NOMO-1 treated with dmso at 0.1 percent for 144 hours (cell line): ENCODE measurements at regions not wholly inside any gene's neighbourhood (a gene's known extent, or its start where the extent isn't known, plus 50 kb on each side); places are given as distances from the start of the nearest gene placed in this dataset.

Experiments
- DNase-seq: peaks from one replicate; lab custom pipeline; 2025; ENCODE audit not compliant: unreplicated experiment; lab: John Stamatoyannopoulos, UW

DNA sequence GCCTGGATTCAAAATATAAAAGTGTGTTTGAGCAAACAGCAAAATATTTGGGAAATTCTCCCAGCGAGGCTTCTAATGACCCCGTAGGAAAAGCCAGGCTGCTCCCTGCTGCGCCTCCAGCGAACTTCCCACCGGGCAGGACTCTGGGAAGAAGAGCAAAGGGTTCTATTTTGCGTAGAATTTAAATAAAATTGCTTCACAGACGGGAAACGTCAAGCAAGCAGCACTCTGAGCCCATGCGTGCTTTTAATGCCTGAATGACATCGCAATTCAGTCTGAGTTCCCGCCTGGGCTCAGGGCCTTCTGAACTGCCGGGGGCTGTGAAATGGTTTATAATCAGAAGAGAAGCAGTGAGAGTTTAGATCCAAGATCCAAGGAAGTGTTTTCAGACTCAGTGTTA is 775.1 kb downstream of the BRD1 start:
- DNase-seq = no peak

DNA sequence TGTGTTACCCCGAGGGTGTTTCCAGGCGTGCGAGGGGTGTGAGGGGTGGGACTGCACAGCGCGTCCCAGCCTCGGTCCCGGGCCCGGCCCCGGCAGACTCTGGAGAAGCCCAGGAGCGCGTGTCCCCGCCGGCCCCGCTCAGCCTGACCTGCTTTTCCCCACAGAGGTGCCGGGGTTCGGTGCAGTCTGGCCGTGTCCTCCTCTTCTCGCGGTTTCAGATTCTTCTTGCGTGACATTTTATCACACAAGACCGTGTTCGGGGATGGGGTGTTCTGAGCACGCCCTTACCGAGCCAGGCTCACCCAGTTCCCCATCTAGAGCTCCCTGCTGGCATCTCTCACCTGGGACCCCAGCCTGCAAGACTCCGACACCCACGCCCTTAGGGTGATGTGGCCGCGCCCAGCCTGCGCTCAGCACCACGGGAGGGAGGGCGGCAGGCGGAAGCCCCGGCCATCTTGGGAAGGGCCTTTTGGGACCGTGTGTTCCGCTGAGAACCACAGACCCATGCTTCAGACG is 775.6 kb downstream of the BRD1 start:
- DNase-seq = no peak

DNA sequence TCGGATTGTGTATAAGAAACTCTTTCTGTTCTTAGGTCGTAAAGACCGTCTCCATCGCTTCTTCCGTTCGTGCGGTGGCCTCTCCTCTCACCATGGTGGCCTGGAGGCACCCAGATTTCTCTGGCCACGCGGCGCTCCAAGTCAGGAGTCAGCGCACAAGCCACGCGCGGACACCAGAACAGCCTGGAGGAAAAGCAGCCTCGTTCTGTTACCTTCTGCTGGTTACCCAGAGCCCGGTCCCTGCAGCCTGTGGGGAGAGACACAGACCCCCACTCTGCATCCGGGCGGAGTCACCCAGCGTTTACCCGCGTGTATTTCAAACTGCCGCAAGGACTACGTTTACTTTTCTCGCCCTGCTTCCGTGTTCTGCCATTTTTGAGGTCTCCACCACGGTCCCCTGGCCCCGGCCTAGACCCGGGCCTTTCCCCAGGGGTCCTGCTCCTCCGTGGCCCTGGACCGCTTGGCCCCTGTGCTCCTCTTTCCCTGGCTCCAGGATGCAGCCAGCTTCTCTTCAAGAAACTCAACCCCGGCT is 776.1 kb downstream of the BRD1 start:
- DNase-seq = no peak

DNA sequence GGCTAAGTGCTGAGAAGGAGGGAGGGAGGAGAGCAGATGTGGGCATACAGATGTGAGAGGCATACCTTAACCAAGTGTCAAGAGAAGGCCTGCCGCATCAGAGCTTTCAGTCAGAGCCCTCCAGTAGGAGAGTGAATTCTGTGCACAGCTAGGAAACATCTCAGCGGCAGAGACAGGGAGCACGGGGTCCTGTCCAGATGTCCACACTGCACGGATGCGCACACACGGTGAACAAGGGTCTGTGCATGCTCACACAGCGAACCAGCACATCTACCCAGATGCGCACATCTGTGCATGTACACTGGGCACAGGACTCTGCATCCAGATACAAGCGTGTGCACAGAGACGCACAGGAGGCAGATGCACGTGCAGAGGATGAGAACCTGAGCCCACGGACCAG is 778.0 kb downstream of the BRD1 start:
- no peak for DNase-seq

DNA sequence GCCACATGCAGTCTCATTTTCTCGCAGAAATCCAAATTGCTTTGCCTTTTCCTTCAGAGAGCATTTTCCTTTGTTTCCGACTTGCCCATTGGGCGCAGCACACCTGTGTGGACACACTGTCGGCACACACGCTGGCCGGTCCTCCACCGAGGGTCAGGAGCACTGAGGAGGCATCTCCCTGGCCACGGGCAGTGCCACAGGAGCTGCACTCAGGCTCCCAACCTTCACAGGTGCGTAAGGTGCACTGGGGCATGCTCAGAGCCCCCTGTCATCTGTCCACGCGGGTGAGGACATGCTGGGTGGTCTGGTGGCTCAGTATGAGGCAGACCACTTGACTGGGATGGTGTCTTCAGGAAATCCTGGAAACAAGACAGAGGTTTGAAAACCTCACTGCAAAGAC is 779.1 kb downstream of the BRD1 start:
- no peak for DNase-seq

DNA sequence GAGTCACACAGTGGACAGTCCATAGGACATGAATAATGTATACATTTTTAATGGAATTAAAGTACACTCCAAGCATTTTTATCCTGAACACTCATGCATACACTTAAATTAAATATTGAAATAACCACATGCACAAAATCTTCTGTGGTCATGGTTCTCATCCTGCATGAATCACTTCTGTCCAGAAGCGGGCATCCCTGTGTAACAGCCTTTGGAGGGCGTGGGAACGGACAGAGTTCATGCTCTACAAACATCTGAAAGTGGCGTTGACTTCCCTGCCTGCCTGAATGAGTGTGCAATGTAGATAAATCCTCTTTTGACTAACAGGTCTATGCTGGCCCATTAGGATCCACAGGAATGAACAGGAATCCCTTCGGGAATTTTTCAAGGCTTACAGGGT is 780.2 kb downstream of the BRD1 start:
- DNase-seq = no peak

DNA sequence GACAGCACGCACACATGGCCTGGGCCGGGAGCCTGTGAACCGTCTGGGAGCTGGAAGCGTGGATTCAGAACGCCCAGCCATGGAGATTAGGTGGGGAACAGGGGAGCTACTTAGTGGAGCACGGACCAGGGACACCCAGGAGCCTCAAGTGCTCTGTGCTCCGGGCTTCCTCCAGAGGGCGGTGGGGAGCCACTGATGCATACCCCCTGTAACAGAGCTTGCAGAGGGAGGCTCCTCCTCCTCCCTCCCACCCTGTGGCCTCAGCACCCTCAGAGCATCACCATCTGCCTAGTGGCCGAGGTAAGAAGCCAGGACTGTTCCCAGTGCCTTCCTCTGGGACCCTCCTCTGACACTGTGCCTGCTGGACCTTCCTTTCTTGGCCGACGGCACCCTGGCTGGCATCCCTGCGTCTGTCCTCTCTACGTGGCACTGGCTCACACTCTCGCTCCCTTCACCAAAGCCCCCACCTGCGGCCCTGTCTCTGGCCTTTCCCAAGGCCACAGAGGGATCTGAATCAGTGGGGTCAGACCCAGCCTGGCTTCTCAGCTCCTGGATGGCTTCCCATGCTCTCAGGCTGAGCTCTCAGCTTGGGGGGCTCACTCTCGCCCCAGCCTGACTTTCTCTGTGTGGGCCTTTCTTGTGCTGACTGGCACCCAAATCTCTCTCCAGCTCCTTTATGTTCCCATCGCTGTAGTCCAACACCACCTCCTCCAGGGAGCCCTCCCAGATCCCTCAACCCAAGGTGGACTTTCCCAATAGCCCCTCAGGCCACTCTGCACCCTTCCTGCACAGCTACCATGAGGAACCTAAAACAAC is 780.9 kb downstream of the BRD1 start:
- DNase-seq = peak; percentile 1

DNA sequence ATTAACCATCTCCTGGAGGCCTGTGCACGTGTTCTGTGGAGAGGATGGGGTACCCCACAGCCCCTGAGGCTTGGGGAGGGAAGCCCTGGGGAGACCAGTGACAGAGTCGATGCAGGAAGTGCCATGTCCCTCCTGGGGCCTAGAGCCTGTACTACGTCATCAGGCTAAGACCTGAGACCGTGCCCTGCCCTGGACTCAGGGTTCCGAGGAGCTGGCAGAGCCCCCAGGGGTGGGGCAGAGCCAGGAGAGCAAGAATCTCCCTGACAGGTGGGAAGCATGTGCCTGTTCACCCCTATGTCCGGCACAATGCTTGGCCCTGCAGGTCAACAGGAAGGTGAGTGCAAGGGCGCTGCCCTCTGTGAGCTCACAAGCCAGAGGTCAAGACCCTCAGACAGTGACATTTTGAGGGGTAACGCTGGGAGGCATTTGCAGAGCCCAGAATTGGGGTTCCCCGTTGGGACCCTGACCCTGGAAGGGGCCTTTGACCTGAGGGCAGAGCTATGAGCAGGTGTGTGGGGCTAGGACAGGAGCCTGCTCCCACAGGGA is 781.6 kb downstream of the BRD1 start:
- no peak for DNase-seq

DNA sequence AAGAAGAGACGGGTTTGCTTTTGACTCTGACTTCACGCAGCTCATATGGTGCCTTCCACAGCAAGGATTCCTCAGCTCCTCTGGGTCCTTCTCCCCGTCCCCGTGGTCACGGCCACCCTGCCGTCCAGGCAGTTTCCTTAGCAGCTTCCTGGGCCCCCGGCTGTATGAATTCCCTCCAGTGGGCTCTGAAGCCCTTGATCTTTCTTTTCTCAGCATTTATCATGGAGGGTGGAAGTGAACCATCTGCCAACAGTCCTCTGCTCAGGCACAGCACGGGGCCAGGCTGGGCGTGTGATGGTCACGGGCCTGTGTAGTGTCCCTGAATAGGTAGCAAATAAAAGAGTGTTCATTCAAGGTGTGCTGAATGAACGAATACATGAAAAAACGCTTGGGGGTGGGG is 782.4 kb downstream of the BRD1 start:
- no peak for DNase-seq

DNA sequence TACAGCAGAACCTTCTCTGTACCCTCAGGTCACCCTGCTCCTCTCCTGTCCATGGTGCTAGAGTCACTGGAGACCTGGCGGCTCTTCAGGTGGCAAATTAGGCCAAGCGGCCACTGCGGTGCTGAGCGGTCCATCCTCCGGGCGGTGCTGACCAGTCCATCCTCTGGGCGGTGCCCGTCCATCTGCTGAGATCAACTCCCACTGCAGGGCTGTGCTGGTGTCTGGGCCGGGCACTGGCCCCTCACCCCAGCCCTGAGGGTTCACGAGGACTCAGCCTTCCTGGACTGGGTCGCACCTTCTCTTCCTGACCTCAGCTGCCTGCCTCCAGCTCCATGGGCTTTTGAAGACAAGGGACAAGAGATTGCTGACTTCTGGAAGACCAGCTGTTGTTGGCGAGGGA is 782.9 kb downstream of the BRD1 start:
- DNase-seq = no peak

DNA sequence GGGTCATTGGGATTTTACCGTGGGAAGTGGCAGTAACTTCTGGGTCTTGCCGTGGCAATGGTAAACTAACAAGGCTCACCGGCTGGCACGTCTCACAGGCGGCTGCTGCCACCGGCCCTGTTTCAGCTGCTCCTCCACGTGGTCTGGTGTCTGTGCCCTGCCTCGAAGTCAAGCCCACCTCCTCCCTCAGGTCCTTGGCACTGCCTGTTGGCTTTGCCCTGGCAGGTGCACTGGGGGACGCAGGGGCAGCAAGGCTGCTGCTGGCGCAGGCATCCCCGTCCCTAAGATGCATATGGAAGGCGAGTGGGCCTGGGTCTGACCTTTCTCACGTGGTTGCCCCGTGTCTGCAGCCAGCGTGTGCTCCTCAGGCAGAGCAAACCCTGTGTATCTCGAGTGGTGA is 783.6 kb downstream of the BRD1 start:
- DNase-seq = no peak

DNA sequence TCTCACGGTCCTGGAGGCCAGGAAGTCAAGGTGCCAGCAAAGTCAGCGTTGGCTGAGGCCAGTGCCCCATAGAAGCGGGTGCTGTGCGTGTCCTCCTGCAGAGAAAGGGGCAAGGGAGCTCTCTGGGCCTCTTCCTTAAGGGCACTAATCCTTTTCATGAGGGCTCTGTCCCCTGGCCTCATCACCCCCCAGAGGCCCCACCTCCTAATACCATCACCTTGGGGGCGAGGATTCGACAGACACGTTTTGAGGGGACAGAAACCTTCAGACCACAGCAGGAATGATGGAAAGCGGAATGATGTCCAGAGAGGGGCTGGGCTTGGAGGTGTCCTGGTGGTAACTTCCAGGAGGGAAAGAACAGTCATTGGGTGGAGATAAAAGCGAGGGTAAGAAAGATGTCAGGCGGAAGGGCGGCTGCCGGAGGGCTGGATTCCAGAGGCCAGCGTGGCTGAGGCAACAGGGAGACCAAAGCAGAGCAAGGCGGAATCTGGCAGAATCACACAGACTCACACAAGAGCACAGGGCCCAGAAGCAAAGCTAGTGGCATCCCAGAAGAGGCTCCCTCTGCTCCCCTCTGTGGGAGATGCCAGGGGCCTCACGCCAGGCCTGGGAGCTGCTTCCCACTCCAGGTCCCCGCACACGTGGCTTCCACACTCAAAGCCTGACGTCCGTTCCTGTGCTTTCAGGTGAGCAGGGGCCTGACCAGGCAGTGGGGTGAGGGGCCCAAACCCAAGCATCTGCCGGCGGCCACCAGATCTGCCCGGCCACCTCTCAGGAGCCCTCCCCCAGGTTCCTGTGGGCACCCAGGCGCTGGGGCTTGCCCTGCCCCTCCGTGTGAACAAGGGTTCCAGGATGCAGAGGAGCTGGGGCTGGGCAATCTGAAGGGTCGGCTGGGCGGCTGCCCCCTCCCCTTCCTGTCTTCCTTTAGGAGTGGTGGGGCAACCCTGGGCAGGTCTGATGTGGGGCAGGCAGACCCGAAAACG is 784.5 kb downstream of the BRD1 start:
- DNase-seq = no peak

DNA sequence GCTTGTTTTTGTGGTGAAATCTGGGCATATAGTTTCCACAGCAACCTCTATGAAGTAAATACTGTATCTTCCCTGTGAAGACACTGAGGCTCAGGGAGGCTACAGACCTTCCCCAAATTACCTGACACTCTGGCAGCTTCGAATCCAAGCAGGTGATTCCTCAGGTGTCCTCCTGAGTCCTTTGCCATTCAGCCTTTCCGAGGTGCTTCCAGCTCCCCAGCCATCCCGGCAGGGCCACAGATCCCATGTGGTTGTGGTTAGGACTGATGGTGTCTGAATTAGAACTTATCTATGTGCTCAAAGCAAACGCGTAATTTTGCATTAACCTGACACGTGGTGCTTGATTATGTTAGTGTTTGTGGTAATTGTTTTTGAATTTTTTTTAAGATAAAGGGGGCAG is 785.6 kb downstream of the BRD1 start:
- DNase-seq = no peak

DNA sequence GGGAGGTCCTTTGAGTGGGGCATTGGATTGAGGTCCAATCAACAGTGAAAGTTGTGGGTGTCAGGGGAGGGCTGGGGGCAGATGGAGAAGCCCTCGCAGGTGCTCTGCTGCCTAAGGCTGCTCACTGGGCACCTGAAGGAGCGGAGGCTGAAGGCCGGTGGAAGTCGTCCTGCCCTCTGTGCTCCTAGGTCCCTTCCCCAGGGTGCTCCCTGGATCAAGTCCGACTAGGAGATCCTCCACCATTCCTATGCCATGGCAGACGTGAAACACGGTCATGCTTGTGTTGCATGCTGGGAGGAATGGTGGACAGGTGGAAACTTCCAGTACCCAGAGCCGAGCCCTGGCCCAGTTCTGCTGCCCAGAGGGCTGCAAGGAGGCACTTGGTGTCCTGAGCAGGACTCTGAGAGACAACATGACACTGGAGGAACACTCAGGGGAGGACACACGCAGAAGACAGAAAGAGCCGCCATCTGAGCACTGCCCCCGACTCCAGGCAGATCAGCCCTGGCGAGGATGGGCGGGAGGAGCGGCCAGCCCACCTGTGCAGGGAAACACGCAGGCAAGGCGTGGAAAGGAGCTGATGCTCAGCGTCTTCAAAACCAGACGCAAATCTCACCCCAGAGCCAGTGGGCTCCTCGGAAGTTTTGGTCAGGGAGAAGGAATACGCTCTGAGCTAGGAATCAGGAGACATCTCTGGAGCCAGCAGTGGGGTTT is 786.8 kb downstream of the BRD1 start:
- no peak for DNase-seq

DNA sequence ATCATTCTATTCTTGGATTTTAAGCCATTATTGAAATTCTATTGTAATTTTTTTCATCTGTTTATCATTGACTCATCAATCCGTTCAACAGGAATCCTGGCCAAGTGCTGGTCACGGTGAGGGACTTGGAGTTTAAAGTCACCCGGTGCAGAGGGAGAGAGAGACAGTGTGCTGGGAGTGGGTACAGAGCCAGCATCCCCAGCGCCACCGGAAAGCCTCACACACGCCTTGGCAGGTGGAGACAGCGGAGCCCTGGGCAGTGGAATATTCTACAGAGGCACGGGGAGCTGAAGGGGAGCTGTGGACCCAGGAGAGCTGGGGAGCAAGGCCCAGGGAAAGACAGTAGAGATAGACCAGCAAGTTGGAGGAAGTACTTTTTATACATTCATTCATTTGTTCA is 787.6 kb downstream of the BRD1 start:
- no peak for DNase-seq

DNA sequence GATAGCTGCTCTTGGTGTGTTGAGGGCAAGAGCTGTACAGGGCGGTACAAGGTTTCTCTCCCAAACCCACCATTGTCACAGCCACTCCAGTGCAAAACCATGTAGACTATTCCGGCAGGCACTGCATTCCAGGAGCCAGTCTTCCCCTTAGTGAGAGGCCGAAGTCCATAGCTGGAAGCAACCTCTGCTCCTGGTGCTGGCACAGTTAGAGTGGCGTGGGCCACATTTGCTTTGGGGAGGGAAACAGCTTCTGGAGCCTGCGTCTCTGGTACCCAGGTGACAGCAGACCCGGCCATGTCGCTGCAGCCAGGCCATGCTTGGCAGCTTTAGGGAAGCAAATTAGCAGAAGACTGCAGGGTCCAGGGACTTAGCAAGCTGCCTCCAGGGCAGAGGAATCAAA is 788.0 kb downstream of the BRD1 start:
- no peak for DNase-seq

DNA sequence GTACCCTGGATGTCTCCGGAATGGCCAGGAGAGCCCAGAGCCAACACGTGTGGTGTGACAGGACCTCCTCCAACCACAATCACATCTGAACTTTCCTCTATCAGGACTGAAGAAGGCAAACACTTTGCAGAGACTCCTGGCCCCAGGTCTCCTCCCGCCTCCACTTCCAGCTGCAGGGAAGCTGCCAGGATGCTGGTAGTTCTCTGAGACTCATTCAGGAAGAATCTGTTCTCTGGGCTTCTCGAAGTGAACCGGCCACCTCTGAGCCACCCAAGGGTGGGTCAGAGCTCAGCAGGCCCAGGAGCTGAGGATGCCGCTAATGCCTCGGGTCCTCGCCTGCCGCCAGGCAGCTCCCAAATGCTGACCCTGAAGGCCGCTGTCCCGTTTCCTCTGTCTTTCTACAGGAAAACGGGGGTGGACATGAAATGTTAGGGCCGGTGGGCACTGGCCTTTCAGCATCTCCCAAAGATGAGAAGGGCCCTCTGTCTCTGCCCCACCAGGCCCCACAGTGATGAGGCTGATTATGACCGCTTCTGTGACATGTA is 789.9 kb downstream of the BRD1 start:
- no peak for DNase-seq

DNA sequence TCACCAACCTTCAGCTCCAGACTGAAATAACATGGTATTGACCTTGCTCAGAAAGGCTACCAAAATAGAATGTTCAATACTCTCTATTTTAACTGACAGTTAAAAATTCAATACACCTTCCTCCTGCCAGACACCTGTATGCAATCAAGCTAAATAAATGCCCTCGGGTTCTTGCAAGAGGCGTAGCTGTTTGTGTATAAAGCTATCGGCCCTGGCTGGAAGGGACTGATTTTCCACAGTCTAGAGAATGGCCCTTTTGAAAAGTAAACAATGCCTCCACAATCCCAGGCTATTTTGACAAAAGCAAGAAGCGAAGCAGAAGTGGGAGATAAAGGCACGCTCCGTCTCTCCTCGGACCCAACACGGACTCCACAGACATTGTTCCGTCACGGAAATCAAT is 791.2 kb downstream of the BRD1 start:
- DNase-seq = no peak

DNA sequence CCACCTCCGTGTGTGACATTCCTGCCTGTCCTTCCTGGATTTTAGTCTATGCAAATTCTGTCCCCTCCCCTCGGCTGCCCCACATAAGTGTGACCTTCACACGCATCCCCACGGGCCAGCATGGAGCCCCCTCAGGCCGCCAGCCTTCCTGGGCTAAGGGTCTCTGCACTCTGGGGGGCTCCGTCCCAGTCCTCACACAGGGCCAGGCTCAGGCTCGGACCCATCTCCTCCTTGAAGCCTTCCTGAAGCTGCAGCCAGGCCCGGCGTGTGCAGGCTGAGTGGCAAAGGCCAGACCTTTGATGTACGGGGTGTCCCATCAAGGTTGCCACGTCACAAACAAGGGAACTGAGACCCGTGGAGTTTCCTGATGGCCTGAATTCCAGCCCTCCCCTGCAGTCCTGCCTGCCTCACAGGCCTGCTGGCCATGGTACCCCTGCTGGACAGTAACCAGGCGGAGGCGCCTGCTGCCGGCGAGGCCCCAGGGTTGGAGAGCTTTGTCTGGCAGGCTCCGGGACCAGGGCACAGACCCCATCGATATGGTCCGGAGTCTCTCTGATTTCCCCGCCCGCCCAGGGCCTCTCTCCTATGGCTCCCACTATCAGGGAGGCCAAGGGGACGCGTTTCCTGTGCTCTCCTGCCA is 791.7 kb downstream of the BRD1 start:
- DNase-seq = no peak
